ENCODE measurements at regions not wholly inside any gene's neighbourhood (a gene's known extent, or its start where the extent isn't known, plus 50 kb on each side); places are given as distances from the start of the nearest gene placed in this dataset.

GRCh38 chr14:49427117-49427516, 159.1 kb downstream of the RPS29 start:
- Histone ChIP-seq H3K9me2 (ENCODE audit: insufficient read depth) (no peaks in the 10 kb centered on the region; the same call in 1 of the 2 replicates), H4K20me1 (ENCODE audit: insufficient read depth) (no peaks in the 10 kb centered on the region), H3K79me2 (ENCODE audit: low read depth) (no peaks in the 10 kb centered on the region), H3K27me3 (ENCODE audit: insufficient read depth, low read depth) (no peaks in the 10 kb centered on the region), H3K9me3 (ENCODE audit: insufficient read depth, low read depth) (no peaks in the 10 kb centered on the region), H3K4me2 (no peak overlapping the region), H3K4me3 (no peak overlapping the region), H3K4me1 (replicated peaks; ENCODE audit: insufficient read depth) (no peaks in the 10 kb centered on the region), H3K36me3 (ENCODE audit: low read depth) (no peaks in the 10 kb centered on the region), H3K27ac (no peak overlapping the region), H3F3A (ENCODE audit: insufficient read depth, low read depth) (no peaks in the 10 kb centered on the region), H2AFZ (no peak overlapping the region)
- POLR2A ChIA-PET (ENCODE audit: unreplicated experiment): no interaction called here
- CTCF ChIA-PET: no interaction called here
- intact Hi-C loops (cut with micrococcal nuclease; ENCODE audit: unreplicated experiment): no loop called here
- TF ChIP-seq CTCF (conservative IDR thresholded peaks at IDR 0.05) (no peak), EZH2 (IDR thresholded peaks at IDR 0.05; ENCODE audit: low read depth) (no peak)
- DNase-seq: no peak
- no TSS peak for BruUV-seq (replicated peaks)

- TF ChIP-seq CTCF (conservative IDR thresholded peaks at IDR 0.05): no peak
- no peak for TF ChIP-seq EZH2 (IDR thresholded peaks at IDR 0.05; ENCODE audit: low read depth)
- no peak overlapping the region for H2AFZ ChIP-seq
- no peaks in the 10 kb centered on the region for H4K20me1 ChIP-seq (ENCODE audit: insufficient read depth)
- POLR2A ChIA-PET (ENCODE audit: unreplicated experiment): no interaction called here
- CTCF ChIA-PET: no interaction called here
- intact Hi-C loops (cut with micrococcal nuclease; ENCODE audit: unreplicated experiment): no loop called here
- no peaks in the 10 kb centered on the region; the same call in 1 of the 2 replicates for H3K9me2 ChIP-seq (ENCODE audit: insufficient read depth)
- no peaks in the 10 kb centered on the region for H3K9me3 ChIP-seq (ENCODE audit: insufficient read depth, low read depth)
- H3K27me3 ChIP-seq (ENCODE audit: insufficient read depth, low read depth): no peaks in the 10 kb centered on the region
- H3K27ac ChIP-seq: no peak overlapping the region
- H3F3A ChIP-seq (ENCODE audit: insufficient read depth, low read depth): no peaks in the 10 kb centered on the region
- no peaks in the 10 kb centered on the region for H3K79me2 ChIP-seq (ENCODE audit: low read depth)
- DNase-seq: no peak
- H3K4me1 ChIP-seq (replicated peaks; ENCODE audit: insufficient read depth): no peaks in the 10 kb centered on the region
- no peak overlapping the region for H3K4me3 ChIP-seq
- no TSS peak for BruUV-seq (replicated peaks)
- no peak overlapping the region for H3K4me2 ChIP-seq
- H3K36me3 ChIP-seq (ENCODE audit: low read depth): no peaks in the 10 kb centered on the region
Measured at GRCh38 chr14:49425921-49426320, 160.3 kb downstream of the RPS29 start.

GRCh38 chr14:49424436-49425331, 161.5 kb downstream of the RPS29 start:
- no peaks in the 10 kb centered on the region for H3K79me2 ChIP-seq (ENCODE audit: low read depth)
- intact Hi-C loops (cut with micrococcal nuclease; ENCODE audit: unreplicated experiment): no loop called here
- no peak for DNase-seq
- no peaks in the 10 kb centered on the region for H3K9me3 ChIP-seq (ENCODE audit: insufficient read depth, low read depth)
- H2AFZ ChIP-seq: no peak overlapping the region
- H3K9me2 ChIP-seq (ENCODE audit: insufficient read depth): no peaks in the 10 kb centered on the region
- ChIA-PET CTCF (no interaction called here), POLR2A (ENCODE audit: unreplicated experiment) (no interaction called here)
- H3K27me3 ChIP-seq (ENCODE audit: insufficient read depth, low read depth): no peaks in the 10 kb centered on the region
- H3K4me2 ChIP-seq: no peak overlapping the region
- no peaks in the 10 kb centered on the region for H3F3A ChIP-seq (ENCODE audit: insufficient read depth, low read depth)
- H3K4me3 ChIP-seq: no peak overlapping the region
- no peaks in the 10 kb centered on the region for H4K20me1 ChIP-seq (ENCODE audit: insufficient read depth)
- H3K36me3 ChIP-seq (ENCODE audit: low read depth): no peaks in the 10 kb centered on the region
- no peaks in the 10 kb centered on the region for H3K4me1 ChIP-seq (replicated peaks; ENCODE audit: insufficient read depth)
- H3K27ac ChIP-seq: no peak overlapping the region
- BruUV-seq (replicated peaks): no TSS peak
- no peak for TF ChIP-seq EZH2 (IDR thresholded peaks at IDR 0.05; ENCODE audit: low read depth)
- no peak for TF ChIP-seq CTCF (conservative IDR thresholded peaks at IDR 0.05)

All from PC-9 (cell line).